Epithelial cell of esophagus (primary cell): ENCODE measurements at regions not wholly inside any gene's neighbourhood (a gene's known extent, or its start where the extent isn't known, plus 50 kb on each side); places are given as distances from the start of the nearest gene placed in this dataset.

Experiments used
- DNase-seq: peaks from one replicate; pipeline ENCODE4 v3.0.0; 2010; ENCODE audit warnings: low read depth
- H3K4me3 ChIP-seq: 2 replicates; pipeline ENCODE4 v1.5.1; 2011; ENCODE audit warnings: mild to moderate bottlenecking, low read length, control low read depth
- TF ChIP-seq, protein P1 (sequence below): IDR thresholded peaks from 2 replicates; pipeline ENCODE4 v1.5.1; 2011; ENCODE audit warnings: low read depth, mild to moderate bottlenecking, low read length, control low read depth, inconsistent platforms; ENCODE audit not compliant: insufficient read depth; ENCODE audit errors: missing control alignments

DNA sequence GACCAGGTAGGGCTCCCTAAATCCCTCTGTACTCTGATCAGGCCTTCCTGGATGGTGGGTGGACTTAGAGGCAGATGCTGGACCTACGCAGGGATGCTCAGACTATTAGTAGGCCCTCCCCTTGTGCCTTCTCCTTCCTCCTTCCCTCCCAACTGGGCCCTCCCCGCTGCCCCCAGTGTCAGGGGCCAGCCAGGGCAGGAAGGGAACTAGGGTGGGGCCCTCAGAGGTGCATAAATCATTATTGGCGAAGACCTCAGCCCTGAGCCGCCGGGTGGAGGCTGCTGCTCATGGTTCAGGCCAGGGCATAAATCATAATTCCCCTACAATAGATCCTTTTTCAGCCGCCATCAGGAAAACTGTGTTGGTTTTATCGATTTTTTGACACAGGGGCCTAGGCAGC, 81.4 kb downstream of the MRM1 start:
- TF ChIP-seq, protein P1, sequence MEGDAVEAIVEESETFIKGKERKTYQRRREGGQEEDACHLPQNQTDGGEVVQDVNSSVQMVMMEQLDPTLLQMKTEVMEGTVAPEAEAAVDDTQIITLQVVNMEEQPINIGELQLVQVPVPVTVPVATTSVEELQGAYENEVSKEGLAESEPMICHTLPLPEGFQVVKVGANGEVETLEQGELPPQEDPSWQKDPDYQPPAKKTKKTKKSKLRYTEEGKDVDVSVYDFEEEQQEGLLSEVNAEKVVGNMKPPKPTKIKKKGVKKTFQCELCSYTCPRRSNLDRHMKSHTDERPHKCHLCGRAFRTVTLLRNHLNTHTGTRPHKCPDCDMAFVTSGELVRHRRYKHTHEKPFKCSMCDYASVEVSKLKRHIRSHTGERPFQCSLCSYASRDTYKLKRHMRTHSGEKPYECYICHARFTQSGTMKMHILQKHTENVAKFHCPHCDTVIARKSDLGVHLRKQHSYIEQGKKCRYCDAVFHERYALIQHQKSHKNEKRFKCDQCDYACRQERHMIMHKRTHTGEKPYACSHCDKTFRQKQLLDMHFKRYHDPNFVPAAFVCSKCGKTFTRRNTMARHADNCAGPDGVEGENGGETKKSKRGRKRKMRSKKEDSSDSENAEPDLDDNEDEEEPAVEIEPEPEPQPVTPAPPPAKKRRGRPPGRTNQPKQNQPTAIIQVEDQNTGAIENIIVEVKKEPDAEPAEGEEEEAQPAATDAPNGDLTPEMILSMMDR = no peak
- H3K4me3 ChIP-seq = no peak overlapping the region
- DNase-seq = no peak

DNA sequence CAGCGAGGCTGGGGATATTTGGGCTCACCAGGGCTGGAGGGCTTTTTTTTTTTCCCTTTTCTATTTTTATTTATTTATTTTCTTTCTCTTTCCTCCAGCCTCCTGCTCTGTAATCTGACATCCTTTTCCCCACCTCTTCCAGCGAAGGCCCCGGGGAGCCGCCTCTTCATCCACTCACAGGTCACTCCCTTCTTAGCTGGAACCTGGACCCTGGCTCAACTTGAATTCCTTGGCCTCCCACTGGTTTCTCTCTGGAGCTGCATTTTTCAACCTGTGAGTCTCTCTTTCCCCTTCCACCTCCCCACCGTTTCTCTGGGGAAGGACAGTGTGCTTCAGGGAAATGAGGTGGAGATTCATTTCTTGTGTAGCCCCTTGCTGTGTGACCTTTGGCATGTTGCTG, 82.0 kb downstream of the MRM1 start:
- DNase-seq = no peak
- H3K4me3 ChIP-seq = no peak overlapping the region
- TF ChIP-seq, protein P1 = no peak

DNA sequence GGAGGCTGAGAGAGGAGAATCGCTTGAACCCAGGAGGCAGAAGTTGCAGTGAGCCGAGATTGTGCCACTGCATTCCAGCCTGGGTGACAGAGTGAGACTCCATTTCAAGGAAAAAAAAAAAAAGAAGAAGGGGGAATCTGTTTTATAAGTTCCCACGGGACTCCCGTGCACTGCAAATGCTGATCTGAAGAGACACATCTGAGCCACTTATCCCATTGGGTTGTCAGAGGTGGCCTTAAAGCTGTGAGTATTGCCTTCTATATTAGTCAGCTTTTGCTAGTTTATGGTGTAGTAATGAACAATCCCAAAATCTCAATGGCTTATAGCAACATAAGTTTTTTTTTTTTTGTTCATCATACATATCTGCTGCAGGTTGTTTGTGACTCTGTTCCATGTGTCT, 82.8 kb downstream of the MRM1 start:
- TF ChIP-seq, protein P1 = no peak
- DNase-seq = no peak
- H3K4me3 ChIP-seq = no peak overlapping the region

DNA sequence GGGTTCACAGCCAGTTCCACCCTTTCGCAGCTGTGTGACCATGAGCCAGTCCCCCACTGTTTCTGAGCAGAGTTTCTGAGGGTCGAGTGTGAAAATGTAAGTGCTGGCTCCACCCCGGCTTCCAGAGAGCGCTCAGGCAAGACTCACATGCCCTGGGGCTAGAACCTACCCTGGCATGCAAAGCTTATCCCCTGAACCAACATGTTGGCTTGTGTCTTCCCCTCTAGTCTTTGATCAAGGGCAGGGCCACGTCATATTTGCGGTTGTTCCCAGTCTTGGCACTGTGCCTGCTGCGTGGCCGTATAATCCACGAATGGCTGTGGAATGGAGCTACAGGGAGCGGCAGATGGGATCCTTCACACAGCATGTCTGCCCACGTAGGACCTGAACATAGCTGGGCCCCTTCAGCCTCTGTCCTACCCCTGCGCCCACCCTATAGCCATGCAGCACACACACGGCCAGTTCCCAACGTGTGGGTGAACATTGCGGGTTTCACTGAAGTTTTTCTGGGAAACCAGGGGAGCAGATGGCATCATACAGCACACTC, 84.8 kb downstream of the MRM1 start:
- TF ChIP-seq, protein P1 = no peak
- no peak overlapping the region for H3K4me3 ChIP-seq
- DNase-seq = peak; percentile 81

DNA sequence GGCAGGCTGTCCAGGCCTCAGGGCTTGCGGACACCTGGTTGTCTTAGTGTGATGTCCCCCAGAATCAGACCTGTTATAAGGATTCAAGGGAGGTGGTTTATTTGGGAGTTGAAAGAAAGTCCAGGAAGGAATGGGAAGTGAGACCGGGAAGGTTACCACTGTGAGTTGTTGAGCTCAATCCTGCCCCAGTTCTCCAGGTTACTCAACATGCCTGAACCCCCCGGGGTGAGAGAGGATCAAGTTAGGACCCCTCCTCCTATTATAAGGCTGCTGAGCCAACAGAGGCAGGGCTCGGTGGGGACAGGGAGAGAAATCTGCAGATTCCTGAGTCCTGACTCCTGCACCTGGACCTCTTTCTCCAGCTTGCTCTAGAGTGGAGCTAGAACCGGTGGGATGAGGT, 86.4 kb downstream of the MRM1 start:
- no peak for DNase-seq
- no peak overlapping the region for H3K4me3 ChIP-seq
- TF ChIP-seq, protein P1 = no peak

DNA sequence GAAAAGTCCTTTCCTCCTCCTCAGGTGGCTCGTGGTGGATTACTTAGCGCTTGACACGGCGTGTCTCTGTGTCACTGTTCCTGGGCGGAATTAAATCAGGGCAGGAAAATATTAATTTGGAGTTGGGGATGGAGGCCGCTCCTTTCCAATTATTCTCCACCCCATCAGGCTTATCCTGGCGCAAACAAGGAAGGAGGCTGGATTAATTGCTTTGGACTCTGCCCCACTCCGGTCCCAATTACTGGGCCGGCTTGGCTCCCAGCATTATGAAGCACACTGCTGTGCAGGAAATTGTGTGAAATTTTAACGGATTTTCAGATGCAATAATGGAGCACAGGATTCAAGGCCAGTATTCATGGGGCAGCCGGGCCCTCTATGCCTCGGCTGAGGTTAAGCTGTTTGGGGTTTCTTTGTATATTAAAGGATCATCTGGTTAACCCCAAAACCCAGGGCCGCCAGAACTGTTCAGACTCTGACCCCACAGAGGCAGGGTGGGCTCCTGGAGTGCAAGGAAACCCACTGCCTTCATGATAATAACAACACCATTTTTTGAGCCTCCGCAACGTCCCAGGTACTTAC, 87.8 kb downstream of the MRM1 start:
- H3K4me3 ChIP-seq = no peak overlapping the region
- no peak for DNase-seq
- TF ChIP-seq, protein P1 = no peak

DNA sequence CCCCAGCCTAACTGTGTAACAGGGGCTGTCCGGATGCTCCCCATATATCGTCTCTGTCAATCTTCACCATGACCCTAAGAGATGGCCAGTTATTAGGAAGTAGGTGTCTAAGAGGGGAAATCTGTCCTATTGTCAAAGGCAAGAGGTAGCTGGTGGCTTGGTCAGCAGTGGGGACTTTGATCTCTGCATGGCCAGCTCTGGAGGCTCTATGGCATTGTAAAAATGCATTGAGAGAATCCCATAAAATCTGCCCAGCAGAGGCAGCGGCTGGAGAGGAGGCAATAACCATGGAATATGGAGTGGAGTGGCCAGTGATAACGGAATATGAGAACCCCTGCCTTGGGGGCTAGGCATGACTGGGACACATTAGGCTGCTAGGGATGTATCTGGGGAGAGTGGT, 88.8 kb downstream of the MRM1 start:
- no peak for DNase-seq
- TF ChIP-seq, protein P1 = no peak
- H3K4me3 ChIP-seq = no peak overlapping the region
